ENCODE measurements at regions not wholly inside any gene's neighbourhood (a gene's known extent, or its start where the extent isn't known, plus 50 kb on each side); places are given as distances from the start of the nearest gene placed in this dataset.

- no peak overlapping the region for H3K27ac ChIP-seq (replicated peaks in 1 of 4)
- H3K4me1 ChIP-seq = peaks cover 0 to 11% (median 8%) of the 10 kb centered on the region in 4 donors
- DNase-seq (ENCODE audit: extremely low spot score) = no peak
- H3K27me3 ChIP-seq = peaks cover 0 to 93% (median 18%) of the 10 kb centered on the region in 4 donors
- intact Hi-C loops (cut with DNase I) = no loop called here
- H3K36me3 ChIP-seq = no peaks in the 10 kb centered on the region
- 67% methylated on average over 17 of the region's 20 CpGs for WGBS
- TF ChIP-seq POLR2A (IDR thresholded peaks at IDR 0.05; ENCODE audit: low read depth) (no peak), POLR2AphosphoS5 (IDR thresholded peaks at IDR 0.05) (no peak), EP300 (IDR thresholded peaks at IDR 0.05) (no peak)
- TF ChIP-seq, protein P1, sequence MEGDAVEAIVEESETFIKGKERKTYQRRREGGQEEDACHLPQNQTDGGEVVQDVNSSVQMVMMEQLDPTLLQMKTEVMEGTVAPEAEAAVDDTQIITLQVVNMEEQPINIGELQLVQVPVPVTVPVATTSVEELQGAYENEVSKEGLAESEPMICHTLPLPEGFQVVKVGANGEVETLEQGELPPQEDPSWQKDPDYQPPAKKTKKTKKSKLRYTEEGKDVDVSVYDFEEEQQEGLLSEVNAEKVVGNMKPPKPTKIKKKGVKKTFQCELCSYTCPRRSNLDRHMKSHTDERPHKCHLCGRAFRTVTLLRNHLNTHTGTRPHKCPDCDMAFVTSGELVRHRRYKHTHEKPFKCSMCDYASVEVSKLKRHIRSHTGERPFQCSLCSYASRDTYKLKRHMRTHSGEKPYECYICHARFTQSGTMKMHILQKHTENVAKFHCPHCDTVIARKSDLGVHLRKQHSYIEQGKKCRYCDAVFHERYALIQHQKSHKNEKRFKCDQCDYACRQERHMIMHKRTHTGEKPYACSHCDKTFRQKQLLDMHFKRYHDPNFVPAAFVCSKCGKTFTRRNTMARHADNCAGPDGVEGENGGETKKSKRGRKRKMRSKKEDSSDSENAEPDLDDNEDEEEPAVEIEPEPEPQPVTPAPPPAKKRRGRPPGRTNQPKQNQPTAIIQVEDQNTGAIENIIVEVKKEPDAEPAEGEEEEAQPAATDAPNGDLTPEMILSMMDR (IDR thresholded peaks at IDR 0.05) = no peak
- no peak overlapping the region for H3K4me3 ChIP-seq
- H3K9me3 ChIP-seq = no peaks in the 10 kb centered on the region
These were observed 93.4 kb upstream of the CASZ1 start for GRCh38 chr1:10889650-10890353.

DNA sequence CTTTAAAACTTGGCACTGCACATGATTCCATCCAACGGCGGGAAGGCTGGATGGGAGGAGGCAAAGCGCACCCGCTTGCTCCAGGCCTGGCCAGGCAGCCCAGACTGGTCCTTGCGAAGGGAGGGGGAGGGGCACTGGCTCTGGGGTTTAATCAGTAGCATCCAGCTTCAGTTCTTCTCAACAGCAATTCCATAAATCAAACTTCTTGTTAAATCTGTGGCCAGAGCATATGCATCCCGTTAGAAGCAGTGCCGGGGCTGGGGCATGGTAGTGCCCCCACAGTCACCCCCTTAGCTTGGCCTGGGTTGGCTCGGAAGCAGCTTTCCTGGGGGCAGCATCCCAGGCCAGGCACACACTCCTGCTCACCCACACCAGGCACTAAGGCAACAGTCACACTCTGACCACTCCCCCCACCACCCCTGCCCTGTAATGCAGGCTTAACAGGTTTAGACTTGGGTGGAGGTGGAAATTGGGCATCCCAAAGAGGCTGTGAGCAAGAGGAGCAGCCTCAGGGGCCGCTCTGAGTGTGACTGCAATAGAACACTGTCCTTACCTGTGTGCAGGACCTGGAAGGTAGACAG lies 94.1 kb upstream of the CASZ1 start:
- Histone ChIP-seq H3K4me1 (peaks cover 0 to 11% (median 8%) of the 10 kb centered on the region in 4 donors), H3K9me3 (no peaks in the 10 kb centered on the region), H3K36me3 (no peaks in the 10 kb centered on the region), H3K27me3 (peaks cover 0 to 85% (median 18%) of the 10 kb centered on the region in 4 donors), H3K27ac (replicated peaks in 1 of 4) (no peak overlapping the region), H3K4me3 (no peak overlapping the region)
- WGBS = 53% methylated on average over 7 of the region's 9 CpGs
- no peak for DNase-seq (ENCODE audit: extremely low spot score)
- TF ChIP-seq, protein P1 (IDR thresholded peaks at IDR 0.05) = no peak
- TF ChIP-seq POLR2AphosphoS5 (IDR thresholded peaks at IDR 0.05) = no peak
- no peak for TF ChIP-seq POLR2A (IDR thresholded peaks at IDR 0.05; ENCODE audit: low read depth)
- intact Hi-C loops (cut with DNase I) = no loop called here

DNA sequence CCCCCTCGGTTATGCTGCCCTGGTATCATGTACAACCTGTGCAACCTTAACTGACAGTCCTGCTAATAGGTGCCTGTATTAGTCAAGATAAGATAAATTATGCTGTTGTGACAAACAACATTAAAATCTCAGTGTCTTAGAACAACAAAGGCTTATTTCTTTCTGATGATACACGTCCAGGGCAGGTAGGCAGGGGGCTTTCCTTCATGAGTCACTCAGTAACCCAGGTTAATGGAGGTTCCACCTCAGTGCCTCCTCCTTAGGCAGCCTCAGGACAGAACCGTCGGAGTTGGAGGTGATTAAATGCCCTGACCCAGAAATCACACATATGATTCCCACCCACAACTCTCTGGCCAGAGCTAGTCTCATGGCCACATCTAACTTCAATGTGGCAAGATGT lies 94.6 kb upstream of the CASZ1 start:
- WGBS = 76% methylated on average over 4 of the region's 4 CpGs
- TF ChIP-seq POLR2A (IDR thresholded peaks at IDR 0.05; ENCODE audit: low read depth) (no peak), POLR2AphosphoS5 (IDR thresholded peaks at IDR 0.05) (no peak), EP300 (IDR thresholded peaks at IDR 0.05) (no peak)
- TF ChIP-seq, protein P1 (IDR thresholded peaks at IDR 0.05) = no peak
- no peak for DNase-seq (ENCODE audit: extremely low spot score)
- intact Hi-C loops (cut with DNase I) = no loop called here
- Histone ChIP-seq H3K36me3 (no peaks in the 10 kb centered on the region), H3K4me1 (peaks cover 0 to 11% (median 8%) of the 10 kb centered on the region in 4 donors), H3K27me3 (peaks cover 0 to 82% (median 18%) of the 10 kb centered on the region in 4 donors), H3K9me3 (no peaks in the 10 kb centered on the region), H3K27ac (replicated peaks in 1 of 4) (no peak overlapping the region), H3K4me3 (no peak overlapping the region)

DNA sequence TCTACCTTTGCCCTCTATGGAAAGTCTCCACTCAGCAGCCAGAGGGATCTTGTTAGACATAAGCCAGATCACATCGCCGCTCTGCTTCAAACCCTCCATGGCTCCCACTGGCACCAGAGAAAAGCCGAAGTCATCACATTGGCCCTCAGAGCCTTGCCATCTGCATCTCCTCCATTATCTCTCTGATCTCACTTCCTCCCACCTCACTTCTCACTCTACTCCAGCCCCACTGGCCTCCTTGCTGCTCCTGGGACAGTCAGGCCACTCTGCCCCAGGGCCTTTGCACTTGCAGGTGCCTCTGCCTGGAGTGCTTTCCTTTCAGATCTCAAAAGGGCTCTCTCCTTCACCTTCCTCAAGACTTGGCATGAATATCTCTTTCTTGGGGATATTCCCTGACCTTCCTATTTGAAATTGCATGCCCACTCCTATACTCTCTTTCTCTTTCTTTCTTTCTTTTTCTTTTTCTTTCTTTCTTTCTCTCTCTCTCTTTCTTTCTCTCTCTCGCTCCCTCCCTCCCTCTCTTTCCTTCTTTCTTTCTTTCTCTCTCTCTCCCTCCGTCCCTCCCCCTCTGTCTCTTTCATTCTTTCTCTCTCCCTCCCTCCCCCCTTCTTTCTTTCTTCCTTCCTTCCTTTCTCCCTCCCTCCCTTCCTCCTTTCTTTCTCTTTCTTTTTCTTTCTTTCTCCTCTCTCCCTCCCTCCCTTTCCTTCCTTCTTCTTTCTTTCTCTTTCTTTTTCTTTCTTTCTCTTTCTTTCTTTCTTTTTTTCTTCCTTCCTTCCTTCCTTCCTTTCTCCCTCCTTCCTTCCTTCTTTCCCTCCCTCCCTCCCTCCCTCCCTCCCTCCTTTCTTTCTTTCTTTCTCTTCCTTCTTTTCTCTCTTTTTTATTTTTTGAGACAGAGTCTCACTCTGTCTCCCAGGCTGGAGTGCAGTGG lies 96.0 kb upstream of the CASZ1 start:
- TF ChIP-seq POLR2AphosphoS5 (IDR thresholded peaks at IDR 0.05) (no peak), POLR2A (IDR thresholded peaks at IDR 0.05; ENCODE audit: low read depth) (no peak), EP300 (IDR thresholded peaks at IDR 0.05) (no peak)
- TF ChIP-seq, protein P1 (IDR thresholded peaks at IDR 0.05) = no peak

More for the DNA sequence above, 96.0 kb upstream of the CASZ1 start:
- H3K27me3 ChIP-seq = peaks cover 0 to 77% (median 18%) of the 10 kb centered on the region in 4 donors
- no peak overlapping the region for H3K27ac ChIP-seq (replicated peaks in 1 of 4)
- no peaks in the 10 kb centered on the region for H3K9me3 ChIP-seq
- H3K4me1 ChIP-seq = peaks cover 0 to 11% (median 8%) of the 10 kb centered on the region in 4 donors
- 93% methylated on average over 5 of the region's 5 CpGs for WGBS
- intact Hi-C loops (cut with DNase I) = no loop called here
- DNase-seq (ENCODE audit: extremely low spot score) = no peak
- H3K36me3 ChIP-seq = no peaks in the 10 kb centered on the region
- H3K4me3 ChIP-seq = no peak overlapping the region

Measured in esophagus muscularis mucosa (tissue), 4 donors.